GM21786 (cell line): ENCODE measurements at regions not wholly inside any gene's neighbourhood (a gene's known extent, or its start where the extent isn't known, plus 50 kb on each side); places are given as distances from the start of the nearest gene placed in this dataset.
"Not testable (repeated sequence)": the region's sequence is repeated elsewhere in the genome, so short reads cannot be mapped to it uniquely, and the experiment has no call there.

Experiments
- ATAC-seq: cut with Tn5 transposase; IDR thresholded peaks from one replicate; pipeline ENCODE4 v1.9.1; 2021; ENCODE audit not compliant: unreplicated experiment

DNA sequence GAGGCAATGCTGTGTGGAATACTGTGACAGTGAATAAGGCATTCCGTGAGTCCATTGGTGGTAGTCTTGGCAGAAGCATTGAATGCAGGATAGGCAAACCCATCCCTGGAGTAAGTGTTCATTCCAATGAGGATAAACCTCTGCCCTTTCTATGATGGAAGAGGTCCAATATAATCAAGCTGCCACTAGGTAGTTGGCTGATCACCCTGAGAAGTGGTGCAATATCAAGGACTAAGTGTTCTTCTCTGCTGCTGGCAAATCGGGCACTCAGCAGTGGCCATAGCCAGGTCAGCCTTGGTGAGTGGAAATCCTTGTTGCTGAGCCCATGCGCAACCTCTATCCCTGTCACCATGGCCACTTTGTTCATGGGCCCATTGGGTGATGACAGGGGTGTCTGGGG is 70.1 kb downstream of the FBXO4 start:
- ATAC-seq: no peak

- no peak for ATAC-seq
These were observed 76.6 kb downstream of the FBXO4 start for GRCh38 chr5:42001673-42002072.

DNA sequence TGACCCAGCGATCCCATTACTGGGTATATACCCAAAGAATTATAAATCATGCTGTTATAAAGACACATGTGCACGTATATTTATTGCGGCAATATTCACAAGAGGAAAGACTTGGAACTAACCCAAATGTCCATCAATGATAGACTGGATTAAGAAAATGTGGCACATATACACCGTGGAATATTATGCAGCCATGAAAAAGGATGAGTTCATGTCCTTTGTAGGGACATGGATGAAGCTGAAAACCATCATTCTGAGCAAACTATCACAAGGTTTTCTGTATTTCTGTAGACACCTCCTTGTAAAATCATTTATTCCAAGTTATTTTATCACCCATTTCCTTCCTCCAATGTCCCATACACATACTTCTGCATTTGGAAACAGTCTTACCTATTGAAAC is 78.8 kb downstream of the FBXO4 start:
- not testable (repeated sequence) for ATAC-seq

- ATAC-seq: peak; percentile 77
These were observed 80.6 kb downstream of the FBXO4 start for GRCh38 chr5:42005561-42006153.

- no peak for ATAC-seq
These were observed 88.5 kb downstream of the FBXO4 start for GRCh38 chr5:42013561-42013960.

GRCh38 chr5:42015254-42015653 is 90.2 kb downstream of the FBXO4 start:
- ATAC-seq: no peak

DNA sequence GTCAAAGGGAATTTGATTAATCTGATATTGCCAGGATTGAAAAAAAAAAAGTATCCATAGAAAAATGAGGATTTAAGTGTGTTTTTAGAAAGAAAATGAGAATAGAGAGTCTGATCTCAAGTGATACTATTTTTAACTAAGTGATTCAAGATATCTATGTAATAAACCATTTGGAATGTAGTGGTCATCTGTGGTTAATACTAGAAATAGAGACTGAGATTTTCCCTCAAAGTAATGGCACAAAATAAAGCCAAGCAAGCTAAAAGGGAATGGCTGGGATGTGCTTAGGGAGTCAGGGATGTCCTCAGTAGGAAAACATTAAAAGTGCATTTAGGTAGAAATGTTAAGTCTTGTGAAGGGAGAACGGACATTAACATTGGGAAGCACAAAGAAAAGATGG is 90.6 kb downstream of the FBXO4 start:
- no peak for ATAC-seq

- ATAC-seq: no peak
These were observed 95.9 kb downstream of the FBXO4 start for GRCh38 chr5:42020788-42021530.

- no peak for ATAC-seq
These were observed 96.8 kb downstream of the FBXO4 start for GRCh38 chr5:42021923-42022322.

- ATAC-seq: no peak
These were observed 97.4 kb downstream of the FBXO4 start for GRCh38 chr5:42022383-42022972.

GRCh38 chr5:42026446-42026845 is 101.4 kb downstream of the FBXO4 start:
- ATAC-seq: no peak

DNA sequence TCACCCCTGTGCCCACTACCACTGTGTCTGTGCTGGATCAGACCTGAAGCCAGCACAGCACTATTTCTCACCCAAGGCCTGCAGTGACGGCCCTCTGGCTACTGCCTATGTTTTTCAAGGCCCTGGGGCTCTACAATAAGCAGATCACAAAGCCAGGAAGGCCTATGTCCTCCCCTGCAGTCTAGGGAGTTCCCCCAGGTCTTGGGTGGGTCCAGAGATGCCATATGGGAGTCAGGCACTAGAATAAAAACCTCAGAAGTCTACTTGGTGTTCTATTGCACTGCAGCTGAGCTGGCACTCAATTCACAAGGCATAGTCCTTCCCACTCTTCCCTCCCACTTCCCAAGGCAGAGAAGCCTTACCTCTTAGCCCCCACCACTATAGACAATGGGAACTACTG is 107.1 kb downstream of the FBXO4 start:
- ATAC-seq: no peak

DNA sequence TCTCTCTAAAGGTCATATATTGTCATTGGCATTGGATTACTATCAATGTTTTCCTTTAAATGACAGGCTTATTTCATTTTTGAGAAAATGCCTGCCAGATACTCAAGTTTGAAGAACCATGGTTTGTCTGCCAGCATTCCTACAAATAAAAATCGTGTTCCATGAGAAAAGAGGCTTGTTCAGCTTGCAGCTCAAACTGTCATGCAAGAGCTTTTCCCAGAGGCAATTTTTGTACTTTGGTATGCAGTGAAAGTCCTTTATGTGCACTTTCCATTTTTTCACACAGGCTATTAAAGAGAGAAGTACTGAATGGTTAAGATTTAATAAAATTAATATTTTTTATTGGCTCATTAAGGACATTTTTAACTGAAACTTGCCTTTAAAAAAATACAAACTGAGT is 110.4 kb downstream of the FBXO4 start:
- no peak for ATAC-seq

GRCh38 chr5:42036379-42036778 is 111.3 kb downstream of the FBXO4 start:
- no peak for ATAC-seq

GRCh38 chr5:42037379-42037932 is 112.4 kb downstream of the FBXO4 start:
- no peak for ATAC-seq

- no peak for ATAC-seq
These were observed 118.3 kb downstream of the FBXO4 start for GRCh38 chr5:42043400-42043799.

DNA sequence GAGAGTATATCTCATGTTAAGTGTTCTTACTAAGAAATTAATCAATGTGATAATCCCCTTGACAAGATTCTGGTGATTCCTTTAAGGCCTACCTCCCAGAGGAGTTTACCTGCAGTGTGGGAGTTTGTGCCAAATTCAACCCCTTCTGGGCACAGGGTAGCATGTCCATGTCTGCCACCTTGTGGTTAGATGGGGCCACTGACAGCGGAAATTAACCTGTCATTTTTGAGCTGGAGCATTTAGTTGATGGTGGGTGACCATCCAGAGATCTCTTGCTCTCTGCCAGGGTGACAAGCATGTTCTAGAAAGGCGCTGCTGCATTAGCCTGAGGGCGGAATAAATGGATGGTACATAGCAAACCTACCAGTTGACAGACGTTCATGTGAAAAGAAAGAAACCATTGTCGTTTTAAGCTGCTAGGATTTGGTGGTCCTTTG is 132.2 kb downstream of the FBXO4 start:
- peak; percentile 94 for ATAC-seq

DNA sequence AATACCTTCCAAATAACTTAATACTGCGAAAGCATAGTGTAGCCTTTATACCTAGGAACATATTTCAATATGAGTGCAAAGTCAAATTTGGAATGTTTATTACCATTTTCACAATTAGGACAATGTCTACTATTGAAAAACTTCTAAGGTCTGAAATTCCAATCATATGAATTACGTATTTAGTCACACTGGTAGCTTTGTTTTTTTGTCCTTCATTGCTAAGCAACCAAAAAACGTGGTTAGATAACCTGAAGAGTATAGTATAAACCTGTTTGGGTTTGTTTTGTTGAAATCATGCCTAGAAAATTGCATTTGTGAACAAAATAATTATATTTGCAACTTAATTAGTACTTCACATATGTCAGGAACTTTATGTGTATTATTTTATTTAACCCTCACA is 134.2 kb downstream of the FBXO4 start:
- no peak for ATAC-seq

DNA sequence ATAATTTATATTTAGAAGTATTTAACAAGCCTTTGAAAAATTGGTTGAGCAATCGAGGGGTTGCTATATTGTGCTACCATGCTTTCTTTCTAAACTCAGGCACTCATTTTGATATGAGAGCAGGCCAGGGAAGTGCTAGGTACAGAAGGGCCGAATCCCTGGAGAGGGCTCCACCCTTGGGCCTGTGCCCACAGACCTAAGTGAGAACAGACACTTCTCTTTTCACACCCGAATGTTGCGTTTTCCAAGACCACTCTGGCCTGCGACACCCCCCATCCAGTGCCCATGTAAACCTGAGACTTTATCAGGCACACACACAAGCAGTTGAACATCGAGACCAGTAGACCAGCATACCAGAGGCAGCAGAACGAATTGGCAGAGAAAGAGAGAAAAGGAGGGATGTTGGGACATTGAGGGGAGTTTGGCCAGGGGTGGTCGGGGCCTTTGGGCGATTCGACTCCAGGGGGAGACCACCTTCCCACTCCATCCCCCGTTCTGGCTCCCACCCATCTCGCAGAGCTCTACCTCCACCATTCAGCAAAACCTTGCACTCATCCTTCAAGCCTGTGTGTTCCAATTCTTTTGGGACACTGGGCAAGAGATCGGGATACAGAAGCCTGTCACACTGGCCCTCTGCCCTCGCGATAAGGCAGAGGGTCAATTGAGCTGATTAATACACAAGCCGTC is 134.8 kb downstream of the FBXO4 start:
- ATAC-seq: no peak

GRCh38 chr5:42061121-42061520 is 136.0 kb downstream of the FBXO4 start:
- ATAC-seq: no peak

DNA sequence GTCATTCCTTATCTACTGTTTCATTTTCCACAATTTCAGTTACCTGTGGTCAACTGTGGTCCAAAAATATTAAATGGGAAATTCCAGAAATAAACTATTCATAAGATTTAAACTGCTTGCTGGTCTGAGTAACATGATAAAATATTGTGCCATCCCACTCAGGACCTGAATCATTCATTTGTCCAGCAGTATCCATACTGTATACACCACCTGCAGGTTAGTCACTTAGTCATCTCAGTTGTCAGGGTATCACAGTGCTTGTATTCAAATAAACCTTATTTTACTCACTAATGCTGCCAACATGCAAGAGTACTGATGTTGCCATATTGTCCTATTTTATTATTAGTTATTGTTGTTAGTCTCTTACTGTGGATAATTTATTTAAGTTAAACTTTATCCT is 139.7 kb downstream of the FBXO4 start:
- ATAC-seq: no peak

DNA sequence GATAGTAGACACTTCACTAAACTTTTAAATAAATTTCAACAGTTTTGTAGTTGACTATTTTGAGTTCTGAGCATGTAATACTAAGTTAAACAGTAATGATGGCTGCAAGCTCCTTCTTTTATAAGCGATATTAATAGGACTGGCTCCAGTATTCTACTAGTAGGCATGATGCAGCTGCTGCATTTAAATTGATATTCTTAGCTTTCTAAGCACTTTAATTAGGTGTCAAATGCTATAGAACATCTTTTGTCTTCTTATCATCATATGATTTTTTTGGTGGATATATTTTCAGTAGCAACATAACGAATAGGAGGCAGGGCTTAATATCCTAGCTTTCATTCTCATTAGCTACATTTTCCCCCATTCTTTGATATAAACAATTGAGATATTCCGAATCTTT is 141.1 kb downstream of the FBXO4 start:
- no peak for ATAC-seq
